Cardiac fibroblast (primary cell): ENCODE measurements at regions not wholly inside any gene's neighbourhood (a gene's known extent, or its start where the extent isn't known, plus 50 kb on each side); places are given as distances from the start of the nearest gene placed in this dataset.

Source experiments
- DNase-seq, 2 donors: peaks; one replicate each; pipeline versions ENCODE4 v3.0.0 to v3.0.0-alpha.2; 2010; ENCODE audit warnings: low read depth in 2 of 2
- H3K4me3 ChIP-seq, 2 donors: replicated peaks in 1 of 2; 1 replicate in 1 of 2; 2 replicates in 1 of 2; pipeline ENCODE4 v1.5.1; 2011; ENCODE audit warnings: low read depth in 2 of 2, low read length in 2 of 2, mild to moderate bottlenecking in 2 of 2, moderate library complexity in 1 of 2
- CTCF ChIP-seq: IDR thresholded peaks from one replicate; pipeline ENCODE4 v1.5.1; 2011; ENCODE audit warnings: low read depth, mild to moderate bottlenecking, low read length, inconsistent platforms

GRCh38 chr14:51394804-51395203, 154.8 kb downstream of the TMX1 start:
- peak in 1 of 2 donors; percentile 38 for DNase-seq
- H3K4me3 ChIP-seq, result no peak overlapping the region
- TF ChIP-seq CTCF, result no peak

DNA sequence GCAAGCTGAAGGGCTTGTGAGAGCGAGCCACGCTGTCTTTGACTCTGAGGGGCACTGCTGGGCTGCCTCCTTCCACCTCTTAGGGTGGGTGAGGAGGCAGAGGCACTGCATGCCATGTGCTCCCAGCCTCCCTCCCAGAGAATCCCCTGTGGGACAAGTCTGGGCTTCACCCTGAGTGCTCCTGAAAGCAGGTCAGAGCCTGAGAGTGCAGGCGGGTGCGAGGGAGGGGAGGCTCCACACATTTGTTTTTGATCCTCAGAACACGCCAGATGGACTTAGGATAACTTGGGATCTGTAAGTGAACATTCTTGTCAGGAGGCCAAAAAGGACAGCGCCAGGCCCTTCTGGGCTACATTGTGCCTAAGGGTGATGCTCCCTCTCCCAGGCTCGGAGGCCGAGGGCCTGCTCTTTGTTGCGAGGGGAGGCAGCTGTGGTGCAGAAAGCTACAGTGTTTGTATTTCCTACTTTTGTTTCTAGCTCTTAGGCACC, 155.4 kb downstream of the TMX1 start:
- TF ChIP-seq CTCF, result peak; percentile 11
- no peak overlapping the region for H3K4me3 ChIP-seq
- DNase-seq, result peak; percentile 83 to 97

- no peak for TF ChIP-seq CTCF
- H3K4me3 ChIP-seq, result no peak overlapping the region
- DNase-seq, result peak; percentile 89 to 99
Measured at GRCh38 chr14:51396222-51396815, 156.3 kb downstream of the TMX1 start.

GRCh38 chr14:51398898-51399297, 158.9 kb downstream of the TMX1 start:
- H3K4me3 ChIP-seq, result no peak overlapping the region
- no peak for TF ChIP-seq CTCF
- peak; percentile 71 to 99 for DNase-seq

DNA sequence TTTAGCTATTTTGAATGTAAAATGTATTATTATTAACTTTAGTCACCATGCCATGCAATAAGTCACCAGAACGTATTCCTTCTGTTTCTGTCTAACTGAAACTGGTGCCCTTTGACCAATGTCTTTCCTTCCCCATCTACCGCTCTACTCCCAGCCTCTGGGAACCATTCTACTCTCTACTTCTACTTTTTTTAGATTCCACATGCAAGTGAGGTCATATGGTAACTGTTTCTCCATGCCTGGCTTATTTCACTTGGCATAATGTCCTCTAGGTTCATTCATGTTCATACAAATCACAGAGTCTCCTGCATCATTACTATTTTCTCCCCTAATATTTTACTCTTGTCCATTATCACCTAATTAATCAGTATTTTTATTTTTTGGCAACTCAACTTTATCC, 160.1 kb downstream of the TMX1 start:
- no peak overlapping the region for H3K4me3 ChIP-seq
- DNase-seq, result peak in 1 of 2 donors; percentile 33
- TF ChIP-seq CTCF, result no peak

DNA sequence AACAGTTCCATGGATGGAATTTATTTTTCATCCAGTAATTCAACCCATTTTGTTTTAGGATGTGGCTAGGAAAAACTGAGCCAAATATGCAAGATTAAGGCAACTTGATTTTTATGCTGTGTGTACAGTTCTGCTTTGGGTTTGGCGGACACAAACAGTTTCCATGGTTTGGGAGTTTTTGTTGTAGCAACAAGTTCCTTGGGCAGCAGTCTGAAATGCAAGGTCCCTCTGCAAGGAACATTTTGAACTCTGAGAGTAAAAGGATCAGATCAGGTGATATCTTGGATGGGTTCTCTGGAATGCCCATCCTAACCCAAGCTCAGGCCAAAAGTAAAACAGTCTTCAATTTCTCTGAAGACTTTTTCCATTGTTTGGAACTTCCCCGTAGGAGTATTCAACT, 161.2 kb downstream of the TMX1 start:
- no peak overlapping the region for H3K4me3 ChIP-seq
- DNase-seq, result peak; percentile 49 to 75
- no peak for TF ChIP-seq CTCF

- DNase-seq, result peak in 1 of 2 donors; percentile 58
- no peak overlapping the region for H3K4me3 ChIP-seq
- TF ChIP-seq CTCF, result no peak
Measured at GRCh38 chr14:51401756-51402155, 161.7 kb downstream of the TMX1 start.
